H1 (cell line): ENCODE measurements at regions not wholly inside any gene's neighbourhood (a gene's known extent, or its start where the extent isn't known, plus 50 kb on each side); places are given as distances from the start of the nearest gene placed in this dataset.

Experiments used
- CTCF ChIA-PET: fragments of 300-600 bp; sonication (Branson Sonifier 250); formaldehyde crosslinking; loops from one replicate; lab custom pipeline; 2021; ENCODE audit not compliant: partially characterized antibody; lab: Charles Lee
- POLR2A ChIA-PET: fragments of 300-600 bp; sonication (Branson Sonifier 250); formaldehyde crosslinking; loops from one replicate; lab custom pipeline; 2021; ENCODE audit warnings: inconsistent platforms; ENCODE audit not compliant: partially characterized antibody; lab: Charles Lee
- DNase-seq, 2 experiments: peaks; one replicate each; pipeline versions ENCODE4 v3.0.0 to v3.0.0-alpha.2; 2010 to 2022; ENCODE audit warnings: low spot score in 2 of 2, low read depth in 1 of 2, mixed read lengths in 1 of 2
- FAIRE-seq: peaks from 2 replicates; lab custom pipeline; 2011; peaks lifted over from hg19 to GRCh38; lab: Jason Lieb, UNC
- H2AFZ ChIP-seq: 2 replicates; pipeline ENCODE4 v1.8.1; 2012; ENCODE audit warnings: low read length, inconsistent platforms
- H2AK5ac ChIP-seq: 2 replicates; pipeline ENCODE4 v1.6.1; 2013; ENCODE audit warnings: low read depth, low read length
- H2BK120ac ChIP-seq: replicated peaks from 2 replicates; pipeline ENCODE3; 2013; ENCODE audit warnings: low read depth, low read length, inconsistent platforms
- H2BK12ac ChIP-seq: 2 replicates; pipeline ENCODE4 v1.6.1; 2013; ENCODE audit warnings: low read depth, low read length
- H2BK15ac ChIP-seq: 2 replicates; pipeline ENCODE4 v1.6.1; 2013; ENCODE audit warnings: low read length
- H2BK20ac ChIP-seq: 2 replicates; pipeline ENCODE4 v1.6.1; 2013; ENCODE audit warnings: low read length
- H2BK5ac ChIP-seq: 2 replicates; pipeline ENCODE4 v1.6.1; 2013; ENCODE audit warnings: low read depth, low read length
- H3K14ac ChIP-seq: 2 replicates; pipeline ENCODE4 v1.6.1; 2013; ENCODE audit warnings: inconsistent platforms; ENCODE audit not compliant: insufficient read length
- H3K18ac ChIP-seq: 2 replicates; pipeline ENCODE4 v1.6.1; 2013; ENCODE audit warnings: low read length; ENCODE audit errors: extremely low read depth
- H3K23ac ChIP-seq: 2 replicates; pipeline ENCODE4 v1.6.1; 2013; ENCODE audit warnings: inconsistent platforms; ENCODE audit not compliant: insufficient read length
- H3K23me2 ChIP-seq: 2 replicates; pipeline ENCODE4 v1.6.1; 2013; ENCODE audit warnings: low read depth, low read length
- H3K27ac ChIP-seq: 2 replicates; pipeline ENCODE4 v1.6.1; 2011; ENCODE audit warnings: low read depth, low read length, inconsistent platforms
- H3K27me3 ChIP-seq, 4 experiments: replicated peaks in 1 of 4; 1 replicate in 1 of 4; 2 replicates in 3 of 4; pipeline versions ENCODE4 v1.6.1 to v1.8.1; 2011 to 2013; ENCODE audit warnings: low read length in 3 of 4, mild to moderate bottlenecking in 3 of 4, inconsistent platforms in 2 of 4, mixed read lengths in 2 of 4, moderate library complexity in 1 of 4; ENCODE audit not compliant: control insufficient read depth in 3 of 4, insufficient read depth in 3 of 4; ENCODE audit errors: extremely low read depth in 1 of 4
- H3K36me3 ChIP-seq, 4 experiments: 2 replicates each; pipeline versions ENCODE4 v1.6.1 to v1.8.1; 2011 to 2013; ENCODE audit warnings: mild to moderate bottlenecking in 4 of 4, low read length in 3 of 4, moderate library complexity in 2 of 4, control low read depth in 1 of 4, inconsistent platforms in 1 of 4; ENCODE audit not compliant: insufficient read depth in 4 of 4, control insufficient read depth in 2 of 4
- H3K4ac ChIP-seq: replicated peaks from 2 replicates; pipeline ENCODE3; 2013; ENCODE audit warnings: low read length, low read depth, mixed read lengths, inconsistent platforms; ENCODE audit not compliant: insufficient read length
- H3K4me1 ChIP-seq, 4 experiments: replicated peaks in 1 of 4; 1 replicate in 1 of 4; 2 replicates in 3 of 4; pipeline versions ENCODE4 v1.6.1 to v1.8.1; 2011 to 2013; ENCODE audit warnings: low read length in 3 of 4, inconsistent platforms in 2 of 4, mixed read lengths in 1 of 4; ENCODE audit not compliant: insufficient read depth in 4 of 4, control insufficient read depth in 3 of 4
- H3K4me2 ChIP-seq, 2 experiments: 2 replicates each; pipeline versions ENCODE4 v1.6.1 to v1.8.1; 2011 to 2013; ENCODE audit warnings: low read depth in 2 of 2, low read length in 2 of 2, control low read depth in 1 of 2, inconsistent platforms in 1 of 2, mild to moderate bottlenecking in 1 of 2; ENCODE audit not compliant: insufficient read depth in 1 of 2
- H3K4me3 ChIP-seq, 4 experiments: fragments of 200-600, 300-600 bp in 1 of 4; sonication (generic), shearing (Covaris generic), sonication (Bioruptor Twin) in 1 of 4; 2 replicates each; pipeline versions ENCODE4 v1.5.1 to v1.8.1; 2011 to 2016; ENCODE audit warnings: low read length in 4 of 4, low read depth in 3 of 4, control low read depth in 2 of 4, inconsistent platforms in 2 of 4, mild to moderate bottlenecking in 2 of 4, mixed read lengths in 1 of 4, moderate library complexity in 1 of 4; ENCODE audit not compliant: insufficient read depth in 2 of 4; ENCODE audit errors: extremely low read depth in 1 of 4
- H3K56ac ChIP-seq: replicated peaks from 2 replicates; pipeline ENCODE3; 2013; ENCODE audit warnings: low read depth, mild to moderate bottlenecking, mixed read lengths, low read length, inconsistent platforms; ENCODE audit not compliant: insufficient read length
- H3K79me1 ChIP-seq: 2 replicates; pipeline ENCODE4 v1.6.1; 2013; ENCODE audit warnings: low read depth, low read length, control low read depth
- H3K79me2 ChIP-seq, 2 experiments: 2 replicates each; pipeline versions ENCODE4 v1.6.1 to v1.8.1; 2012 to 2013; ENCODE audit warnings: low read length in 2 of 2, mild to moderate bottlenecking in 2 of 2, inconsistent platforms in 1 of 2; ENCODE audit not compliant: insufficient read depth in 2 of 2, control insufficient read depth in 1 of 2
- H3K9ac ChIP-seq, 4 experiments: replicated peaks in 1 of 4; 1 replicate in 1 of 4; 2 replicates in 3 of 4; pipeline versions ENCODE4 v1.6.1 to v1.8.1; 2011 to 2013; ENCODE audit warnings: low read depth in 3 of 4, low read length in 3 of 4, control low read depth in 2 of 4, mild to moderate bottlenecking in 2 of 4, moderate library complexity in 2 of 4, inconsistent platforms in 1 of 4; ENCODE audit errors: extremely low read depth in 1 of 4
- H3K9me3 ChIP-seq, 2 experiments: 2 replicates each; pipeline versions ENCODE4 v1.6.1 to v1.8.1; 2012 to 2013; ENCODE audit warnings: mild to moderate bottlenecking in 2 of 2, moderate library complexity in 2 of 2, control low read depth in 1 of 2, inconsistent platforms in 1 of 2, low read depth in 1 of 2, low read length in 1 of 2, mixed read lengths in 1 of 2; ENCODE audit not compliant: insufficient read depth in 2 of 2
- H4K20me1 ChIP-seq, 2 experiments: replicated peaks in 1 of 2; 2 replicates each; pipeline versions ENCODE3 to v1.8.1; 2011 to 2013; ENCODE audit warnings: inconsistent platforms in 2 of 2, low read length in 2 of 2, mild to moderate bottlenecking in 1 of 2; ENCODE audit not compliant: insufficient read depth in 2 of 2, control insufficient read depth in 1 of 2
- H4K5ac ChIP-seq: 2 replicates; pipeline ENCODE4 v1.6.1; 2013; ENCODE audit warnings: low read length, low read depth, mixed read lengths, inconsistent platforms; ENCODE audit not compliant: insufficient read length
- H4K8ac ChIP-seq: 2 replicates; pipeline ENCODE4 v1.8.0; 2013; ENCODE audit warnings: mild to moderate bottlenecking, moderate library complexity, low read length, inconsistent platforms; ENCODE audit not compliant: insufficient read depth; ENCODE audit errors: extremely low read depth
- H4K91ac ChIP-seq: replicated peaks from 2 replicates; pipeline ENCODE3; 2013; ENCODE audit warnings: low read length, mixed read lengths, inconsistent platforms; ENCODE audit not compliant: insufficient read length
- NRF1 ChIP-seq: IDR thresholded peaks from 2 replicates; pipeline ENCODE4 v1.6.1; 2011; ENCODE audit warnings: mild to moderate bottlenecking, low read depth, low read length, improper control_type of control experiment
- WGBS, 2 experiments: shearing (Covaris generic) in 1 of 2; methylation state at CpG; one replicate each; pipeline versions ENCODE4 v1.1.6 to v1.1.7; 2013 to 2015; ENCODE audit warnings: low lambda C conversion rate in 2 of 2, mixed read lengths in 2 of 2, inconsistent platforms in 1 of 2, low coverage in 1 of 2, missing lambda C conversion rate in 1 of 2; ENCODE audit not compliant: insufficient replicate concordance in 2 of 2, insufficient coverage in 1 of 2, insufficient read length in 1 of 2; ENCODE audit errors: extremely low coverage in 1 of 2, missing lambda C conversion rate in 1 of 2; 5-methylcytosine and 5-hydroxymethylcytosine counted together

- H3K4me2 ChIP-seq = no peak overlapping the region
- H2BK12ac ChIP-seq = no peak overlapping the region
- CTCF ChIA-PET = interaction anchor here (1.2 kb wide), 2 partner anchors 11 to 213 kb away, joined by 3 to 5 read pairs; no protein-coding TSS in a partner anchor
Measured at GRCh38 chr10:130553826-130554225, 417.6 kb downstream of the GLRX3 start.

More at GRCh38 chr10:130553826-130554225, 417.6 kb downstream of the GLRX3 start:
- H2BK15ac ChIP-seq = no peak overlapping the region
- no peaks in the 10 kb centered on the region for H3K9me3 ChIP-seq
- POLR2A ChIA-PET = no interaction called here
- H3K79me1 ChIP-seq = no peaks in the 10 kb centered on the region
- H4K20me1 ChIP-seq = no peaks in the 10 kb centered on the region
- H4K5ac ChIP-seq = no peak overlapping the region
- H2BK5ac ChIP-seq = no peak overlapping the region
- H3K18ac ChIP-seq = no peak overlapping the region
- TF ChIP-seq NRF1 = no peak
- FAIRE-seq = no peak
- no peak overlapping the region for H2AK5ac ChIP-seq
- H3K9ac ChIP-seq = no peak overlapping the region
- H3K27me3 ChIP-seq = no peaks in the 10 kb centered on the region
- H3K4me1 ChIP-seq = no peaks in the 10 kb centered on the region
- H3K4ac ChIP-seq = no peak overlapping the region
- no peak overlapping the region for H4K8ac ChIP-seq
- H3K14ac ChIP-seq = no peak overlapping the region
- no peaks in the 10 kb centered on the region for H3K79me2 ChIP-seq
- H3K23ac ChIP-seq = no peak overlapping the region
- H2AFZ ChIP-seq = no peak overlapping the region
- H3K4me3 ChIP-seq = no peak overlapping the region
- H2BK120ac ChIP-seq = no peak overlapping the region
- no peak overlapping the region for H3K56ac ChIP-seq
- WGBS, 2 experiments = 92% methylated on average over 7 of the region's 7 CpGs; no CpG with 5 or more reads in 1 of the 2 experiments
- no peak overlapping the region for H2BK20ac ChIP-seq
- no peaks in the 10 kb centered on the region for H3K23me2 ChIP-seq
- no peak overlapping the region for H4K91ac ChIP-seq
- no peak overlapping the region for H3K27ac ChIP-seq
- no peaks in the 10 kb centered on the region for H3K36me3 ChIP-seq
- DNase-seq = no peak
